Fibroblast of skin of scalp (primary cell): ENCODE measurements at regions not wholly inside any gene's neighbourhood (a gene's known extent, or its start where the extent isn't known, plus 50 kb on each side); places are given as distances from the start of the nearest gene placed in this dataset.

Experiments used
- DNase-seq: peaks from one replicate; pipeline ENCODE4 v3.0.0-alpha.2; 2013

- DNase-seq = no peak
These were observed 1050.0 kb downstream of the EPHA7 start for GRCh38 chr6:92369309-92369708.

GRCh38 chr6:92364948-92365541 is 1054.3 kb downstream of the EPHA7 start:
- DNase-seq = peak; percentile 12

- DNase-seq = no peak
These were observed 1056.2 kb downstream of the EPHA7 start for GRCh38 chr6:92363111-92363510.

GRCh38 chr6:92362404-92362803 is 1057.0 kb downstream of the EPHA7 start:
- no peak for DNase-seq

- DNase-seq = no peak
These were observed 1057.4 kb downstream of the EPHA7 start for GRCh38 chr6:92361990-92362389.

GRCh38 chr6:92354270-92354829 is 1065.0 kb downstream of the EPHA7 start:
- DNase-seq = no peak

- DNase-seq = no peak
These were observed 1067.2 kb downstream of the EPHA7 start for GRCh38 chr6:92352130-92352529.

- no peak for DNase-seq
These were observed 1078.2 kb downstream of the EPHA7 start for GRCh38 chr6:92341201-92341600.

- no peak for DNase-seq
These were observed 1079.3 kb downstream of the EPHA7 start for GRCh38 chr6:92339936-92340640.

- DNase-seq = no peak
These were observed 1081.8 kb downstream of the EPHA7 start for GRCh38 chr6:92337571-92337970.

GRCh38 chr6:92329208-92329847 is 1090.0 kb downstream of the EPHA7 start:
- peak; percentile 19 for DNase-seq

GRCh38 chr6:92315312-92315711 is 1104.0 kb downstream of the EPHA7 start:
- DNase-seq = no peak

GRCh38 chr6:92297101-92297500 is 1122.3 kb downstream of the EPHA7 start:
- no peak for DNase-seq

GRCh38 chr6:92292067-92292466 is 1127.3 kb downstream of the EPHA7 start:
- DNase-seq = no peak

- no peak for DNase-seq
These were observed 1129.5 kb downstream of the EPHA7 start for GRCh38 chr6:92289831-92290230.

- DNase-seq = no peak
These were observed 1137.7 kb downstream of the EPHA7 start for GRCh38 chr6:92281571-92282076.

- DNase-seq = no peak
These were observed 1144.2 kb downstream of the EPHA7 start for GRCh38 chr6:92275150-92275549.

GRCh38 chr6:92274588-92274987 is 1144.8 kb downstream of the EPHA7 start:
- DNase-seq = no peak

- no peak for DNase-seq
These were observed 1145.7 kb downstream of the EPHA7 start for GRCh38 chr6:92273694-92274093.

GRCh38 chr6:92271091-92271490 is 1148.3 kb downstream of the EPHA7 start:
- no peak for DNase-seq

GRCh38 chr6:92270365-92270764 is 1149.0 kb downstream of the EPHA7 start:
- DNase-seq = no peak

GRCh38 chr6:92267335-92267734 is 1152.0 kb downstream of the EPHA7 start:
- no peak for DNase-seq

- no peak for DNase-seq
These were observed 1155.5 kb downstream of the EPHA7 start for GRCh38 chr6:92263864-92264263.

GRCh38 chr6:92259171-92259570 is 1160.2 kb downstream of the EPHA7 start:
- DNase-seq = no peak
